ENCODE measurements at regions not wholly inside any gene's neighbourhood (a gene's known extent, or its start where the extent isn't known, plus 50 kb on each side); places are given as distances from the start of the nearest gene placed in this dataset.

DNA sequence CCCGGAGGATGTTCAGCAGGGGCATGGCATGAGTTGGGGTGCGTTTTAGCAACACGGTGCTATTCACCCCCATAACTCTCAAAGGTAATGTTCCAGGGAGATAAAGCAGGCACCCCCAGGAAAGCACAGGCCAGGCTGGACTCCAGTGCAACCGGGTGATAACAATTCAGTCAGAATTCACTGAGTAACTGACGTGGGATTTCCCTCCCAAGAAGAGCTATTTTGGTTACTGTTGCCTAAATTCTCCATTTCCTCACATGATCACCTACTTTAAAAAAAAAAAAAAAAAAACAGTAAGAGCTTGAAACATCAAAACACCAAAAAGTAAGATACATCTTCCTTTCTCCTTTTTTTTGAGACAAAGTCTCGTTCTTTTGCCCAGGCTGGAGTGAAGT, 137.6 kb upstream of the WWC1 start:
- no peak for DNase-seq

DNA sequence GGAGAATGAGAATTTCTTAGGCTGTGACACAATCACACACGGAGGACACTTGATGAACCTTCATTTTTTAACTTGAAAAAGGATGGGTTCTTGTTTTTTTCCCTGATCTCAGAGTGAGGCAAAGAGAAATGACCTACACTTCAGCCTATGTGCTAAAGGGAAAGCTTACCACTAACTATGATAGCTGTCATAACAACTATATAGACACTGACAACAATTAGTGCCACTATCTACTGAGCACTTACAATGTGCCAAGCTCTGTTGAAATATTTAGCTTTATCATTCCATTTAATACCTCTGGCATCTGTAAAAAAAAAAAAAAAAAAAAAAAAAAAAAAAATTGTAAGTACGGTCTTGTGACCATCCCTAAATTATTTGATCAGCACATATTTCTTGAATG, 135.9 kb upstream of the WWC1 start:
- DNase-seq, result no peak

GRCh38 chr5:168156170-168156569, 135.3 kb upstream of the WWC1 start:
- no peak for DNase-seq

DNA sequence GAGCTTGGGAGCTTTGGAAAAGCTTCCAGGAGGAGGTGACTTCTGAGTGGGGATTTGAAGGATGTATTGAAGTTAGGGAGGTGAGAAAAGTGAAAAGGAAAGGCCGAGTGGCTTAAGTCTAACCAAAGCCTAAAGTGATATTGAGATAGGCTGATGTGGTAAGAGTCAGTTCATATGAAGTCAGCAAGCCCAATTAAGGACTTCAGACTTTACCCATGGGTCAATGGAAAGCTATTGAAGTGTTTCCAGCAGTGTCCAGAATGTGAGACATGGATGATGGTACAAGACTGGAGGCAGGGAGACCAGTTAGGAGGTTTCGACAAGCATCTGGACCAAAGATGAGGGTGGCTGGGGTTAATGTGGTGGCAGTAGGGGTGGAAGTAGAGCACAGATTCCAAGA, 134.3 kb upstream of the WWC1 start:
- DNase-seq, result no peak

DNA sequence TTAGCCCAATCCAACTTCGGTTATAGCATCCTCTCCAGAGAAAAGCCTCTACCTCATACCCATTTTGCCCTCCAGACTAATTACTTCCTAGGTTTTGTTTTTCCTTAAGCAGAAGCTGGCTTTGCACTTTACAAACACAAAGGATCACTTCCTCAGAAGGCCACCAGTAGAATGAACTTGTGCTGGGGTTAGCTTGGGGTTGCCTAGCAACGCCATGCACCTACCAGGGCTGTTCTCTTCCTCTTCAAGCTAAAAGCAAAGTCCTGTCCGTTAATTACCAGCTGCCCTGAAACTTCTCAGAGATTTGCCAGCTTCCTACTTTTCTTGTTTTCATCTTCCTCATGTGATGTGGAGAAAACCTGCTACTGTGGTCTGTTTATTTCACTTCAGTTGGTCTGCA, 132.0 kb upstream of the WWC1 start:
- DNase-seq, result no peak

DNA sequence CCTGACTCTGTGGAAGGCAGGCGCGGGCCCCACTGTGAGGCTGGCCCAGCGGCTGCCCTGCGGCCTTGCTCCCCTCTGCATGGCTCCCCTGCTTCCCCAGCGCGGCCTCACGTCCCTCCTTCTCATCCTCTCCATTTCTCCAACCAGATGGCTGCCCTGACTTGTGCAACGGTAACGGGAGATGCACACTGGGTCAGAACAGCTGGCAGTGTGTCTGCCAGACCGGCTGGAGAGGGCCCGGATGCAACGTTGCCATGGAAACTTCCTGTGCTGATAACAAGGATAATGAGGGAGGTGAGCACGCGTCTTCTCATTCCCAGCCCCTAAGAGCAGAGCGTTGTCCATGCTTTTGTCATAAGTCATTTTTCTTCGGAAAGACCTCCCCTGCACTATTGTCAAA, 129.0 kb upstream of the WWC1 start:
- DNase-seq, result no peak

- no peak for DNase-seq
Measured at GRCh38 chr5:168163966-168164365, 127.5 kb upstream of the WWC1 start.

DNA sequence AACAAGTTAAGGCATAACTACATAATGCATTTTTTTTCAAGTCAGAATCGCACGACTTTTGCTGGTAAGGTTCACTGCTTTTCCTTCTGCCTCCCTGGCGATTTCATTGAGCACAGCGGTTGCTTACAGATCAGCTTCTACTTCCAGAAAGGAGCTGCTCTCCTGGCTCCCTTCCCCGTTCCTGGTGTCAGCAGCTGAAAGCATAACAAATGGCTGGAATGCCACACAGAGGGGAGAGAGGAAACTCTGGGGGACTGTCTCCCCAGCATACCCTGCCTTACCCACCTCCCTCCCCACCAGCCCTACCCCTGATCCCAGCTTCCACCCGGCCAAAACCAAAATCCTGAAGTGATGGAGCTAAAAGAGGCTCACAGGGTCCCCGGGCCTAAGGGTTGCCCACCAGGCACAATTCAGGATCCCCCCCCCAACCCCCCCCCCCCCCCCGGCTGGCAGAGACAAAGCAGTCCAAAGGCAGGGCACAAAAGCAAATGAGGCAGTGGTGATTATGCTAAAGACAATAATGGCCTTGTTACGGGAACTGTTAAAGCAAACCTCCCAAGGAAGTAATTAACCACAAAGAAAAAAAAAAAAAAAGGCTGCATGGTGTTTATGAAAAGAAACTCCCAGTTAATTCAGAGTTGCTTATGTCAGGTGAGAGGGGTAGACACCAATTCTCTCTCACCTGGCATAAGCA, 126.1 kb upstream of the WWC1 start:
- DNase-seq, result no peak

DNA sequence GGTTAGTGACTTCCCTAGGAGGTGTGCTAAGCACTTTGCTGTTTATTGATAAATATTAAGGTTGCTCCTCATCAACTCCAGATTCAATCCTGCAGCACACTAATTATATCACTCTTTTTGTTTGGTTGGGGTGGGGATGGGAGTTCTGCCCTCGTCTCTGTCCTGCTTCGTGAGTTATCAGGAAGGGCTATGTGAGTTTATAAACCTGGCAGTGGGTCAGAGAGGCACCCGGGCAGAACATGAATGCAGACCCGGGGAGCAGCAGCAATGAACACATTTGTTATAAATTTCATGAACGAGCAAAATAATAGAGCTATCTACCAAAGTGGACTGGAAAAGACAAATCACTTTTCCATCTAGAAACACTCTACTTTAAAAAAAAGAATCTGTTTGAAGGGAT, 125.5 kb upstream of the WWC1 start:
- DNase-seq, result no peak

DNA sequence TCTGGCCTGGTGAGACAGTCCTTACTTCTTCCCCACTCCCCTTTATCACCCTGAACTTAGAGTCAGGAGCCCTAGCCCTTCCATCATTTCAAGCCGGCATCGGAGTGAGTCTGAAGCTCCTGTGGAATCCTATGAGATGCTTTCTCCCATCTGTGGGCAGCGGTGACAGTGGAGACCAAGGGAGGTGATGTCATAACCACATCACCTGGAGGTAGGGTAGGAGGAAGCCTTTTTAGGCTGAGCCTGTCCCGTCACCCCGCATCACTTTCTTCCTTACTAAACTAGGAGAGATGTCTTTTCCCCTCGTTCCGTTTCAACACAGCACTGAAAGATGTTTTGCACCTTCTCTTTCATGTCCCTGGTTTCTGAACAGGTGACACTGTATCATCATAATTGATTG, 124.1 kb upstream of the WWC1 start:
- DNase-seq, result no peak

DNA sequence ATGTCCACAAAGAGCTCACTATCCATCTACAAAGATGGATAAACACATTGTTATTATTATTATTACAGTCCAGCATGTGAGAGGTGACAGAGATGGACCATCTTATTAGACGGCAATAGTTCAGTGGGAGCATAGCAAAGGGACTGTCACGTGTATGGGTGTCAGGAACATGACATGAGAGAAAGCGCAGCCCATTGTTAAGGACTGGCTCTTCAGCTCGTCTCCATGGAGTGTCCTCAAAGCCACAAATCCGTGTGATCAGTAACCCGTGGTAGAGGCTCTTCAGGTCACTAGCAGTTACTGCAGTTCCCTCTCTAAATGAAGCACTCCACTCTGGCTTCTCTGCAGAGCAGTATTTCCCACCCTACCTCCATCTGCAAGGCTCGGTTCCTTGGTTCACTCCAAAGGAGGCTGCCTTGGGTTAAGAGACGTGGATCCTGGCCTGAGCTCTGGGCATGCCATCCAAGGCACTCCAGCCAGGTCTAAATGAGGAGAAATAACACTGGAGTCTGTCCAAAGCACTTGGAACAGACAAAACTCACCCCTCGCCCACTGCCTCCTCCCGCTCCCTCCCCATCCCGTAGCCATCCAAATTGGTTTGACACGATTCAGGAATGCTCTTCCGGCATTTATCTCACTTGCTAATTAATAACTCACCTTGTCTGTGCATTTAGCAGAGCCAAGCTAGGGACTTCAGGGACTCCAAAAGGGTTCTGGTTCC, 122.3 kb upstream of the WWC1 start:
- no peak for DNase-seq

DNA sequence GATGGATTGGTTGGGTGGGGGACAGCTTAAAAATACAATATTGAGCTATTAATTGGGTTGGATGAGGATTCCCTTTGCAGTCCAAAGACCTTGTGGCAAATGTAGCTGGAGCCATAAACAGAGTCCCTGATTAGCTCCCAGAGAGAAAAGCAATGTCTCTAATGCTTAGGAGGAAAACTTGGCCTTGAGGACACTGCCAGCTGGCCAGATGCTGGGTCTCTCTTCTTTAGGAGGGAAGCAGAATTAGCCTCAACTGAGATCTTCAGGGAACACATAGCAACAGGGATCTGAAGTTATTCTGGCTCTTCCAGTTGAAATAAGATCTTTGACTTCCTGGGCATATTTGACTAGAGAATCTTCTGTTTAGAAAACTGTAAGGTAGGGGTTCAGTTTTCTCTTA, 121.7 kb upstream of the WWC1 start:
- DNase-seq, result no peak

DNA sequence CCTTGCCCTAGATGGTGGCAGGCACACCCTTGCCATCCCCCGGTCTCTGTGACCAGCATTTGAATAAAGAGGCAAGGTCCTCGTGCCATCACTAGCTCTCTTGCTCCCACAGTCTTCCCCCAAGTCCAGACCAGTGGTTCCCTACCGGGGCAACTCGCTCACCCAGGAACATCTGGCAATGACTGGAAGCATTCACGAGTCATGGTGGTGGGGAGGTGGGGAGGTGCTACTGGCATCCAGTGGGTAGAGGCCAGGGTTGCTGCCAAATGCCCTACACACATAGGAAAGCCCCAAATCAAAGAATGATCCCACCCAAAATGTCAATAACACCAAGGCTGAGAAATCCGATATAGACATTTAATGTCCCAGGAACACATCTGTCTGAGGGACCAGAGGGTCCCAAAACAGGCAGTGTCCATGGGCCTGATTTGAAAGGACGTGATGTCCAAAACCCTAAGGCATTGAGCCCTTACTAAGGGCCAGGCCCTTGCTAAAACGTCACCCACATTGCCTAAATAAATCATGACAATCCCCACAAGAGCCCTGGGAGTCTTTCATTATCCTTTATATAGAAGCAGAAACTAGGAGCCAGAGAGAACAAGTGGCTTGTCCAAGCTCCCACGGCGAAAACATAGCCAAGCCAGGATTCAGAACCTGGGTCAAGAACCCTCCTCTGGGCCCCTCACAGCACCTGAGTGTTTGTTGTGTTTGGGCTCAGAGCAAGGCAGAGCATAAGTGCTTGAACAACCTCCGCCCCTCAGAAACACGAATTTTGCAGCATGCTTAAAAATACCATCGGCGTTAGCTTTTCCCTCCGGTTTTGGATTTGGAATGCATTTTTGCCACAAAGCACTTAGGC, 119.3 kb upstream of the WWC1 start:
- DNase-seq, result no peak

GRCh38 chr5:168172760-168173223, 118.7 kb upstream of the WWC1 start:
- no peak for DNase-seq

DNA sequence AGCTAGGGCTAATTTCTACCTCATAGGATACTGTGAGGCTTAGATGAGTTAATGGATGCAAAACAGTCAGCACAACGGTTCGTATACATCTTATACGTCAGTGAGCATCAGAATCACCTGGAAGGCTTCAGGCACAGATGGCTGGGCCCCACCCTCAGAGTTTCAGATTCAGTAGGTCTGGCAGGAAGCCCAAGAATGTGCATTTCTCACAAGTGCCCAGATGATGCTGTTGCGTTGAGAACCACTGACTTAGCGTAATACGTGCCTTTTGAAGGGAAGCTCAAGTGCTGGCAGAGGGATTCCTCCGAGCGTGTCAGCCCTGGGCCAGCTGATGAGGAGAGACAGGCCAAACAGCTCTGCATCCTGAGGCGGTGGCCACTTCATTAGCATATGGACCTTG, 117.1 kb upstream of the WWC1 start:
- no peak for DNase-seq

- DNase-seq, result no peak
Measured at GRCh38 chr5:168176251-168176650, 115.2 kb upstream of the WWC1 start.

- no peak for DNase-seq
Measured at GRCh38 chr5:168176941-168177340, 114.5 kb upstream of the WWC1 start.

DNA sequence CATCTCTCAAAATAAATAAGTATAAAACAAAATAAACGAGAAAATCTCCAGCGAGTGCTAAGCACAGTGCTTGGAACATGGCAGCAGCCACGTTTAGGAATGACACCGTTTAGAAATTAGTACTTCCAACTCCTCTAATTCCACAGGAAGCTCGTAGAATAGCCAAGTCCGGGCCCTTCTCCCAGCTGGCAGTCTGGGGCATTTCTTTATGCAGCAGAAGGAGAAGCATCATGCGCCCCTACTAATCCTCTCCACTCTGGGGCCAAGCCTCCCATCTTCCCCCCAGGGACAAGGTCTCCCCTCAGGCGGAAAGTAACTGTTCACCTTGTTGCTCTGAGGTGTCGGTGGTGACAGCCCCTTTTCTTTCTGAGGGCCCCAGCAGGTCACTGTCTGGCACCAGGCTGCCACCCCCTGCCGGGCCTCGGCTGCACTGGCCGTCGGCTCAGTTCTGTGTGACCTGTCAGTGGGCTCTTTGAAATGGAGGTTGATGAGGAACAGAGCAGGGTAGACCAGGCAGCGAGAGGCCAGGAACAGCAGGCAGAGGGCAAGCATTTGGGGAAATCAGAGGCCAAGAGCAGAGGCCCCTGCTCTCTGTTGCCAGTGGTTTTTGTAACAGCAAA, 113.5 kb upstream of the WWC1 start:
- no peak for DNase-seq

GRCh38 chr5:168179192-168179593, 112.3 kb upstream of the WWC1 start:
- DNase-seq, result no peak

DNA sequence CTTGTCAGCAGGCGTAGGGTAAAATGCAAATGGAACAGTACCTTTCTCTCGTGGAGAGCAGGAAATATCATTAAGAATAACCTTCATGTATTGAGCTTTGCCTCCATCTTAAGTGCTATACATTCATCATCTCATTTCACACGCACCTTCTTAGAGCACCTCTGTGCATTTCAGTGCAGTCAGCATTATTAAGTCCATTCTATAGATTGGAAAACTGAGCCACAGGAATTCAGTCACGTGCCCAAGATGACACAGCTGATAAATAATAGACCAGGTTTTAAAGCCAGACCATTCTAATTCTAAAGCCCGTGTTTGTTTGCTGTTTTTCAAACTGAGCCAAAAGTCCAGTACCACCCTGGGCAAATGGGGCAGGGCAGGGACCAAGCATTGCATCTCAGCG, 109.2 kb upstream of the WWC1 start:
- no peak for DNase-seq

GRCh38 chr5:168184103-168184502, 107.3 kb upstream of the WWC1 start:
- DNase-seq, result no peak

DNA sequence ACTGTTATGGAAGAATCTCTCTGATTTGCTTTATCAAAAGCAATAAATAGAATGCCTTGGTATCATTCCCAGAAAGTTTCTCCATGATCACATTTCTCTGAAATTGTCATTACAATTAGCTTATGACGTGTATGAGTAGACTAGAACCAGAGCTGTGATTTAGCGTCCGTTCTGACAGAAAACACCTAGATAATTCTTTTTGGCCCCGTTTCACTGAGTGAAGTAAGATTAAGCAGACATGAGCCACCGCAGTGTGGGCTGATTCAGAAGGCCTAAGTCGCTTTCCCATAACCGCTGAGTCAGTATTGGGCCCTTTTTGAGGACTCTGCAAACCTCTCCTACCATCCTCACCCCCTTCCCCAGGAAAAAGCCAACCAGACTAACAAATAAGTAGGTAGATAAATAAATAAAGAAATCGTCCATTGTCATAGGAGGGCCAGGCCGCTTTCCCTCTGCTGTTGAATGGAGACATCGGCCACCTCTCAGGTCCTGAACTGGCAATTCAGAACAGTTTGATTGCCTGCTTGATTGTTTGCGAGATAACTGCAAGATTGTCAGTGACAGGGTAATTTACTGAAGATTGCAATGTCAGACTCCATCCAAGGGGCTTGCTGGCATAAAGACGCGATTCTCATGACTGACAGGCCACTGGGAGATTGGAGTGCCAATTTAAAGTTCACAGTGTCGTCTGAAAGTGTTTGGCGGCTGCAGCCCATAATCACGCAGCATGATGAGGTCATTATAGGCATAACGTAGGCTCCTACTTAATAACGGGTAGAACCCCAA, 105.0 kb upstream of the WWC1 start:
- no peak for DNase-seq
